Type B pancreatic cell (in vitro differentiated cells): ENCODE measurements at regions not wholly inside any gene's neighbourhood (a gene's known extent, or its start where the extent isn't known, plus 50 kb on each side); places are given as distances from the start of the nearest gene placed in this dataset.

Source experiments
- DNase-seq: peaks from one replicate; pipeline ENCODE4 v3.0.0; 2021; ENCODE audit warnings: mixed read lengths; ENCODE audit not compliant: unreplicated experiment; ENCODE audit errors: extremely low spot score
- H3K27ac Mint-ChIP-seq: 2 replicates; pipeline ENCODE4 v1.8.0; 2021; ENCODE audit warnings: mild to moderate bottlenecking, mixed read lengths
- H3K27me3 Mint-ChIP-seq: 2 replicates; pipeline ENCODE4 v1.8.0; 2021; ENCODE audit warnings: mixed read lengths
- H3K36me3 Mint-ChIP-seq: 2 replicates; pipeline ENCODE4 v1.8.0; 2021; ENCODE audit warnings: mixed read lengths
- H3K4me1 Mint-ChIP-seq: one replicate; pipeline ENCODE4 v1.8.0; 2021; ENCODE audit warnings: mixed read lengths; ENCODE audit not compliant: unreplicated experiment
- H3K4me3 Mint-ChIP-seq: 2 replicates; pipeline ENCODE4 v1.8.0; 2021; ENCODE audit warnings: mild to moderate bottlenecking, mixed read lengths
- H3K9me3 Mint-ChIP-seq: 2 replicates; pipeline ENCODE4 v1.8.0; 2021; ENCODE audit warnings: mixed read lengths
- TF ChIP-seq, protein P1 (sequence below): fragments of 200-600 bp; sonication (generic); conservative IDR thresholded peaks from 2 replicates; pipeline ENCODE4 v1.5.0; 2021; ENCODE audit warnings: antibody characterized with exemption, mild to moderate bottlenecking

- peaks cover 4% of the 10 kb centered on the region for H3K27me3 Mint-ChIP-seq
- H3K9me3 Mint-ChIP-seq, result peaks cover 4% of the 10 kb centered on the region
- no peak overlapping the region for H3K4me3 Mint-ChIP-seq
- H3K4me1 Mint-ChIP-seq, result peaks cover 12% of the 10 kb centered on the region
- H3K36me3 Mint-ChIP-seq, result no peaks in the 10 kb centered on the region
- H3K27ac Mint-ChIP-seq, result no peak overlapping the region
- TF ChIP-seq, protein P1, sequence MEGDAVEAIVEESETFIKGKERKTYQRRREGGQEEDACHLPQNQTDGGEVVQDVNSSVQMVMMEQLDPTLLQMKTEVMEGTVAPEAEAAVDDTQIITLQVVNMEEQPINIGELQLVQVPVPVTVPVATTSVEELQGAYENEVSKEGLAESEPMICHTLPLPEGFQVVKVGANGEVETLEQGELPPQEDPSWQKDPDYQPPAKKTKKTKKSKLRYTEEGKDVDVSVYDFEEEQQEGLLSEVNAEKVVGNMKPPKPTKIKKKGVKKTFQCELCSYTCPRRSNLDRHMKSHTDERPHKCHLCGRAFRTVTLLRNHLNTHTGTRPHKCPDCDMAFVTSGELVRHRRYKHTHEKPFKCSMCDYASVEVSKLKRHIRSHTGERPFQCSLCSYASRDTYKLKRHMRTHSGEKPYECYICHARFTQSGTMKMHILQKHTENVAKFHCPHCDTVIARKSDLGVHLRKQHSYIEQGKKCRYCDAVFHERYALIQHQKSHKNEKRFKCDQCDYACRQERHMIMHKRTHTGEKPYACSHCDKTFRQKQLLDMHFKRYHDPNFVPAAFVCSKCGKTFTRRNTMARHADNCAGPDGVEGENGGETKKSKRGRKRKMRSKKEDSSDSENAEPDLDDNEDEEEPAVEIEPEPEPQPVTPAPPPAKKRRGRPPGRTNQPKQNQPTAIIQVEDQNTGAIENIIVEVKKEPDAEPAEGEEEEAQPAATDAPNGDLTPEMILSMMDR, result no peak
- no peak for DNase-seq
Observed at GRCh38 chr6:14913931-14914330, 331.9 kb upstream of the JARID2 start.

GRCh38 chr6:14915888-14916832, 329.7 kb upstream of the JARID2 start:
- Mint-ChIP-seq H3K9me3 (peaks cover 4% of the 10 kb centered on the region), H3K36me3 (no peaks in the 10 kb centered on the region), H3K27me3 (peaks cover 3% of the 10 kb centered on the region), H3K27ac (no peak overlapping the region), H3K4me1 (peaks cover 24% of the 10 kb centered on the region), H3K4me3 (no peak overlapping the region)
- TF ChIP-seq, protein P1, result no peak
- DNase-seq, result no peak

GRCh38 chr6:14917109-14917910, 328.6 kb upstream of the JARID2 start:
- Mint-ChIP-seq H3K36me3 (no peaks in the 10 kb centered on the region), H3K9me3 (peaks cover 4% of the 10 kb centered on the region), H3K4me3 (no peak overlapping the region), H3K27ac (no peak overlapping the region), H3K27me3 (no peaks in the 10 kb centered on the region), H3K4me1 (peaks cover 34% of the 10 kb centered on the region)
- TF ChIP-seq, protein P1, result no peak
- no peak for DNase-seq

- Mint-ChIP-seq H3K27ac (peak overlapping the region; percentile 56), H3K4me3 (no peak overlapping the region), H3K36me3 (no peaks in the 10 kb centered on the region), H3K4me1 (peaks cover 45% of the 10 kb centered on the region), H3K27me3 (peaks cover under 1% of the 10 kb centered on the region), H3K9me3 (peaks cover 4% of the 10 kb centered on the region)
- no peak for DNase-seq
- TF ChIP-seq, protein P1, result no peak
Observed at GRCh38 chr6:14918200-14918907, 327.5 kb upstream of the JARID2 start.

- Mint-ChIP-seq H3K27ac (no peak overlapping the region), H3K4me1 (peaks cover 53% of the 10 kb centered on the region), H3K36me3 (no peaks in the 10 kb centered on the region), H3K9me3 (peaks cover 4% of the 10 kb centered on the region), H3K4me3 (no peak overlapping the region), H3K27me3 (peaks cover 3% of the 10 kb centered on the region)
- DNase-seq, result no peak
- TF ChIP-seq, protein P1, result no peak
Observed at GRCh38 chr6:14919038-14919670, 326.7 kb upstream of the JARID2 start.
